RWPE1 (cell line): ENCODE measurements at regions not wholly inside any gene's neighbourhood (a gene's known extent, or its start where the extent isn't known, plus 50 kb on each side); places are given as distances from the start of the nearest gene placed in this dataset.

Experiments
- CTCF ChIA-PET: fragments of 350-600 bp; sonication (Branson Sonifier 250); formaldehyde crosslinking; extraction: SDS; loops from one replicate; lab custom pipeline; 2021; lab: Yijun Ruan, JAX
- POLR2A ChIA-PET: fragments of 400-600 bp; formaldehyde crosslinking; extraction: SDS; loops from one replicate; lab custom pipeline; 2020; ENCODE audit warnings: antibody characterized with exemption; ENCODE audit not compliant: low non-redundant PET; lab: Yijun Ruan, JAX
- DNase-seq: peaks from one replicate; pipeline ENCODE4 v3.0.0; 2012; ENCODE audit warnings: low spot score
- H3K27ac ChIP-seq: fragments of 450-650 bp; 2 replicates; pipeline ENCODE4 v1.5.1; 2017
- CTCF ChIP-seq: fragments of 450-650 bp; conservative IDR thresholded peaks from 2 replicates; pipeline ENCODE4 v1.5.1; 2017; ENCODE audit warnings: low read depth, mild to moderate bottlenecking

DNA sequence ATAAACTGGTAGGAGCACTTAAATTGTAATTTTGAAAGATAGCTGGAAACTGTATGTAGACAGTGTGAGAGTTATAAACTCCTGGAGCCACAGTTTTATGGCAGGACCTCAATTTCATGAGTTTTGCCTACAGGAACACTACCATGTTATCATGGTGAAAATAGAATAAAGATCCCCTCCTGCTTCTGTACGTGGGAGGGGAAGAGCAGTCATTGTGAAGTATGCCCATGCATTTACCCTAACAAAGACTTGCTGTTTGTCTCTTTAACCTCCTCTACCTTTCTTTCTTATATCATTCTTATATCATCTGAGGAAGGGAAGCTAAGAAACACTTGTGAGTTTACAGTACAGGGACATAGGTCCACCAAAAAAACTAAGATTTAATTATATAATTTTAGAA, 327.0 kb downstream of the PCDH10 start:
- POLR2A ChIA-PET, result no interaction called here
- CTCF ChIA-PET, result interaction anchor here (0.7 kb wide), 1 partner anchor 170 kb away, joined by 6 read pairs; no protein-coding TSS in a partner anchor
- TF ChIP-seq CTCF, result no peak
- DNase-seq, result no peak
- no peak overlapping the region for H3K27ac ChIP-seq

GRCh38 chr4:133474501-133474900, 325.4 kb downstream of the PCDH10 start:
- ChIA-PET POLR2A (no interaction called here), CTCF (interaction anchor here (0.6 kb wide), 1 partner anchor 215 kb away, joined by 8 read pairs; no protein-coding TSS in a partner anchor)
- TF ChIP-seq CTCF, result no peak
- no peak overlapping the region for H3K27ac ChIP-seq
- DNase-seq, result no peak

DNA sequence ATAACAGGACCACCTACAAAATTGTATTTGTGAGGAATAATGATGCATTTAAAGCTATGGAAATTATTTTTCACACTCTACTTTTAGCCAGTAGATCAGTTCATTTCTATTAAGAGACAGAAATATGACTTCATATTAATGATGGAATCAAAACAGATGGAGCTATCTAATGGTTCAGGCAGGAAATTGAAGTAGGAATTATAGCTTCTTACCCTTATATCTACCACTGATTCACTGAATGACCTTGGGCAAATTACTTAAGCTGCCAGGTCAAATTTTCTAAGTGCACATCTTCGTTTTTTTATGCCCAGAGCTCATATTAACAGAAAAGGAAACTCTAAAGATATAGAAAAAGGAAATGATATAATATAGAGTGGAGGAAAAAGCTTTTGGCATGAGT, 323.1 kb downstream of the PCDH10 start:
- POLR2A ChIA-PET, result no interaction called here
- TF ChIP-seq CTCF, result no peak

GRCh38 chr4:133467290-133467947, 318.3 kb downstream of the PCDH10 start:
- ChIA-PET POLR2A (no interaction called here), CTCF (interaction anchor here (0.8 kb wide), 1 partner anchor 53 kb away, joined by 4 read pairs; no protein-coding TSS in a partner anchor)
- TF ChIP-seq CTCF, result no peak
- H3K27ac ChIP-seq, result no peak overlapping the region
- no peak for DNase-seq

More for the DNA sequence above, 323.1 kb downstream of the PCDH10 start:
- CTCF ChIA-PET, result interaction anchor here (0.6 kb wide), 1 partner anchor 90 kb away, joined by 3 read pairs; no protein-coding TSS in a partner anchor
- H3K27ac ChIP-seq, result no peak overlapping the region
- no peak for DNase-seq

DNA sequence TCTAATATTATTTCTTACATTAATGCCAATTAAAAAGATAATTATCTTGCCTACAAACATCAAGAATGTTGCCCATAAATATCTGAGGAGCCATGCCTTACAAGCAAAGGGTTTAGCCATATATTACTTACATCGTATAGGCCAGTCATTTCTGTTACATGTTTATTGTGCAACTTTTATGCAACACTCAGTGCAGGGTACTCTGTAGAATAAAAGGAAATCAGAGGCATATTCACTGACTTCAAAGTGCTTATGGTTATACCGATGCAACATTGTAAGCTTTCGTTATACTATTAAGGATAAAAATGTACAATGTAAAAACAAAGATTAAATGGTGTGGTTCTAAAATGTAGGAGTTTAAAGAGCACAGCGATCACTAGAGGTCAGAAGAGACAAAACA, 315.9 kb downstream of the PCDH10 start:
- DNase-seq, result no peak
- CTCF ChIA-PET, result interaction anchor here (0.6 kb wide), 1 partner anchor 19 kb away, joined by 3 read pairs; no protein-coding TSS in a partner anchor
- POLR2A ChIA-PET, result no interaction called here
- H3K27ac ChIP-seq, result no peak overlapping the region
- no peak for TF ChIP-seq CTCF

GRCh38 chr4:133464311-133464710, 315.2 kb downstream of the PCDH10 start:
- TF ChIP-seq CTCF, result no peak
- no peak for DNase-seq
- ChIA-PET POLR2A (no interaction called here), CTCF (no interaction called here)
- H3K27ac ChIP-seq, result no peak overlapping the region
